D341Med (cell line): ENCODE measurements at regions not wholly inside any gene's neighbourhood (a gene's known extent, or its start where the extent isn't known, plus 50 kb on each side); places are given as distances from the start of the nearest gene placed in this dataset.
"Not testable (repeated sequence)": the region's sequence is repeated elsewhere in the genome, so short reads cannot be mapped to it uniquely, and the experiment has no call there.

Experiments
- DNase-seq: peaks from one replicate; pipeline ENCODE4 v3.0.0; 2012; ENCODE audit warnings: low spot score

DNA sequence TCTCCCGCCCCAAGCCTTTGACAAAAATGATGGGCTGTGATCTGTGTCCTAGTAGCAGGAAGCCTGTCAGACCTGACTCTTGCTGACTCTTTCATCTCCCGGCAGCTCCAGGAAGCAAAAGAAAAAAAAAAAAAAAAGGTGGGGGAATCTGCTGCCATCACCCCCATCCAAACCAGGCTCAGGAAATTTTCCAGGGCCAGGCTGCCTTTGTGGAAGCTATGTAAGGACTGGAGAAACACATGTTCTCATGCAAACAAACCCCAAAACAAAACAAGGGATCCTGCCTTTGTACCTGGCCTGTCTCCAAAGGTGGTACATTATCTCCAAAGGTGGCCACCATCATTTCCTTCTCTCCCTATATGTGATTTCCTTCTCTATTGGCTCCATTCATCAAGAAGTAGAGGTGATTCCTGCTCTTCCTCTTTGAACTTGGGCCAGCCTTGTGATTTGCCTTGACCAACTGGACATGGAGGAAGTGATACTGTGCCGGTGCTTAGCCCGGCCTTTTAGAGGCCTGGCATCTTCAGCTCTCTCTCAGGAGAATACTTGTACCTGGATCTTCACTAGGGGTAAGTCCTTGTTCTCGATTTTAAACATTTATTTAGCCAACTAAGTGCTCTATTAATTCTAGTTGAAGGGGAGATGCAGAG is 192.2 kb upstream of the SVIL start:
- DNase-seq: no peak

DNA sequence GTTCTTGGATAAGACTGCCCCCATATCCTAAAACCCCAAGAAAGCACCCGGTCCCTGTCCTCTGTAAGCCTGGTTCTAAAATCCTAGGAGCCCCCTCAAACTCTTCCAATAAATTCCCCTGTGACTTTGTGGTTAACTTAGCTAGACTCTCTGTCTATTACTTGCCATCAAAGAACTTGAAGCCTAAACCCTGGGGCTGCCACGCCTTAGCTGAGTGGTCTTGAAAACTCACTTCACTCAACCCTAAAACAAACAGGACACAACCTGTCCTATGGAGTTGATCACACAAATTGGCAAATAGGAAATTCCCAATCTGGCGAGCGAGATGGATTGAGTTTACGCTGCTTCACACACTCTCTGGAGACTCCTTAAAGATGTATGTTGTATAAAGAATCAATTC is 191.4 kb upstream of the SVIL start:
- no peak for DNase-seq

DNA sequence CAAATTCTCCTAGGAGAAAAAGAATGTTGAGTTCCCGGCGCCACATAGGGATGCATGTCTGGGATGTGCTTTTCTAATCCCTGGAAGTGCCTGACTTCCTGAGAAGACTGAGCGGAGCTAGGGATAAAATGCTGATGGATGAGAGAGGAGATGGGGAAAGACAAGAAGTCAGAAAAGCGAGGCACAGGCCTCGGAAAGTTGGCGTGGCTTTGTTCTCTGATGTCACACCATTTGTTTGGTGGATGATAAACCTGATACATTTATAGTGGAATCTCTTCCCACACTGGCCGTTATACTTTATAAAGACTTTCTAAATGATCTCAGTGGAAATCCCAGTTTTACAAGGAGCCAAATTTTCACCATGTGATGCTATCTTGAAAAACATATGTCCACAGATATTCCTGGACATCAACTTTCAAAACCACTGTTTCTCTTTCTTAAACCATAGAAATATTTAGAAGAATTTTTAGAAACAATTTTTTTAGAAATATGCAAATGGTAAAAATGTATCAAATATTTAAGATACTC is 188.8 kb upstream of the SVIL start:
- no peak for DNase-seq

DNA sequence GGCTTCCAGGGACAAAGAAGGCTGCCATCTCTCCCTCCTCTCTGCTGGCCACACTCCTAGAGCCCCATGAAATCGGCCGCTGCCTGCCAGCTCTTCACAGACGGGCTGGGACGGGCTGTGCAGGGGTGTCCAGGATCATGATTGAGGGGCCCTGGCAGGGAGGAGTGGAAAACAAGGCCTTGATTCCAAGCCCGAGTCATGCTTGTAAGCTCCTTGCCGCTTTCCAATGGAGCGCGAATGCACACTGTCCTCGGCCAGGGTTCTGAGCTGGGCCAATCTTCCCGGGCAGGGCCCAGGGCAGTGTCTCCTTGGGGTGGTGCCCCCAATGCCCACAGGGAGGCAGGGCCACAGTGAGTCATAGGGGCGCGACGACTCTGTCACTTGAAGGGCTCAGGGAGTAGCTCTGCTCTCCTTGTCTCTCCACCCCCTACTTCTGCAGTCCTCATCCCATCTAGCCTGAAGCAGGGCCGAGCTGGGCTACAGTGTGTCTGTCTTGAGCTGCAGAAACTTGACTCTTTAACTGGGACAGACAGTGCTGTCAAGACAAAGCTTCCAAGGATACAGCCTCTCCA is 186.2 kb upstream of the SVIL start:
- DNase-seq: no peak

DNA sequence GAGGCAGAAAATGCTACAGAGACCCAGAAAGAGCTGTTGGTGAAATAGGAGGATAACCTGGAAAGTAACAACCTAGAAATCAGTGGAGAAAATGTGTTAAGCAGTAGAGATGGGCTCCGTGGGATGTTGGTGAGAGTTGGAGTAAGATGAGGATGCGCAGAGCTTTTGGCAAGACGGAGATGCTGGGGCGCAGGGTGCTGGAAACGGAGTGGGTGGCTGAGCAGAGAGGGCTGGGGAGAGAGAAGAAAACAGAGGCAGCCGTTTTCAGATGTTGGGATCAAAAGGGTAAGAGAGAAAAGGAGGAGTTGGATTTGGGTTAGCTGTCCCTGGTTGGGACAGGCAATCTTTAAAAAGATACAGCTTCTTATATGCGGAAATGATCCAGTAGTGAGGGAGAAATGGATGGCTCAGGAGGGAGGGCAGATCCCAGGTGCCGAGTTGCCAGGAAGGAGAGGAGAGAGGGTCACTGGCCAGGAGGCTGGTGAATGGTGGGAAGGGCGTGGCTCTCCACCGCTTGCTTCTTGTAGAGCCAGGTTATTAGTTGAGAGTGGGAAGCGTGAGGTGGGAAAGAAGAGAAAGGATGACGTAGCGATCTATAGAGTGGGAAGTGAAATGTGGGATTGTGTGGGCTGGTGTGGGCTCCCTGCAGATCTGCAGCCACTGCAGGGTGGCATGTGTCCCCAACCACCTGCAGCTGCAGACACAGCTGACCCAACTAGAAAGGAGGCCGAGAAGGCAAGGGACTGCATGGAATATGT is 182.2 kb upstream of the SVIL start:
- DNase-seq: no peak

DNA sequence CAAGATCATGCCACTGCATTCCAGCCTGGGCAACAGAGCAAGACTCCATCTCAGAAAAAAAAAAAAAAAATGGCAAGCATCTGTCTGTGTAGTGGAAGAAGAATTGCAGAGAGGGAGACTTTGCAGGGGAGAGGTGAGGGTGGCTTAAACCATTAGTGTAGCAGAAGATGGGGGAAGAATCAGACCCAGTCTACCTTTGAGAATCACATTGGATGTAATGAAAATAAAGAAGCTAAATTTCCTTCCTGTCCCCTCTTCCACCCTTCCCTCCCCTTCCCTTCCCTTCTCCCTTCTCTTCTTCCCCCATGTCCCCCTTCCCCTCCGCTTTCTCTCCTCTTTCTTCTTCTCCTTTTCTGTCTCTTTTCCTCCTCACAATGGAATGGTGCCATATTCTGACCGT is 180.8 kb upstream of the SVIL start:
- no peak for DNase-seq

DNA sequence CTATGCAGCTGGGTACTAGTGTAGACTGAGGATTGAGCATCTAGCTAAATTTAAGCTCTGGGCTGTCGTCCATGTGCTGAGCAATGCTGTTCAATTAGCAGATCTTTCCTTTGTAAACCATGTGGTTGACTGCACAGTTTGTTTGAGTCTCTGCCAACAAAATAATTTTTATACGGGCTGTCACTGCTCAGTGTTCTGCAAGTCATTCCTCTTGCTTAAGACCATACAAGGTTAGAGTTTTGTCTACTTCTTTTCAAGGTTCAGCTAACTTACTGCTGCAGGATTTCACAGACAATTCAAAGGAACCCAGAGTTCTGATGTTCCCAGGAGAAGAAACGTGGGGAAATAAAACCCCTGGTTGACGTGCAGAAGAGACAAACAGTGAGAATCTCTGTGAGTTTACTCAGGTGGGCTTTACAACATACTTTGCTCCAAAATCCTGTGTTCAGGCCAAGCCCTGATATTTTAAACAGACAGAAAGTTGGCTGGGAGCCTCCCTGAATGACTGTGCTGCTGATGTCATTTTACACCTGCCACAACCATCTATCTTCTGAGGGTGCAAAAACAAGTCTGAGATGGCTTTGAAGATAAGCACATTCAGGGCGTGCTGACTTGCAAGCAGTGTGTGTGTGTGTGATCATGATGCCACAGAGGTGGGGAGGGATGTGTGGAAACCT is 177.1 kb upstream of the SVIL start:
- DNase-seq: no peak

DNA sequence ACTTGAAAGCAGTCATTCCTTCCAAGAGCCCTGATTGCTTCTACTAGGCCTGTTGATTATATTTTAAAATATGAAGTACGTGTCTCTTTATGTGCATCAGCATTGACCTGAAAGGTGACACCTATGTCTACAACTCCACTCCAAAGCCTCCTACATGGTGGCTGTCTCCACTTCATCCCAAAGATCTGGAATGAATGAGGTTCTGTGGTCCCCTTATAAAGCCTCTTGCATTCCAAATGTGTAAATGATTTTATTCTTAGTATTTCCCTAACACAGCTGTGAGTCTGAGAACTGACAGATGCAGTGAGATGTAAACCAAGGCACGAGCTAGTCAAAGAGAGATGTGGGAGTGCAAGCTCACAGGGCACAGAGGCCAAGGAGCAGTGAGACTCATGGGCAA is 176.0 kb upstream of the SVIL start:
- no peak for DNase-seq

DNA sequence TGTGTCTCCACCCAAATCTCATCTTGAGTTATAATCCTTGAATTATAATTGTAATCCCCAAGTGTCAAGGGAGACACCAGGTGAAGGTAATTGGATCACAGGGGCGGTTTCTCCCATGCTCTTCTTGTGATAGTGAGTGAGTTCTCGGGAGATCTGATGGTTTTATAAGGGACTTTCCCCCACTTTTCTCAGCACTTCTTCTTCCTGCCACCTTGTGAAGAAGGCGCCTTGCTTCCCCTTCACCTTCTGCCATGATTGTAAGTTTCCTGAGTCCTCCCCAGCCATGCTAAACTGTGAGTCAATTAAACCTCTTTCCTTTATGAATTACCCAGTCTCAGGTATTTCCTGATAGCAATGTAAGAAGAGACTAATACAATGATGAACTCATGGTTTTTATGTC is 175.5 kb upstream of the SVIL start:
- DNase-seq: not testable (repeated sequence)

DNA sequence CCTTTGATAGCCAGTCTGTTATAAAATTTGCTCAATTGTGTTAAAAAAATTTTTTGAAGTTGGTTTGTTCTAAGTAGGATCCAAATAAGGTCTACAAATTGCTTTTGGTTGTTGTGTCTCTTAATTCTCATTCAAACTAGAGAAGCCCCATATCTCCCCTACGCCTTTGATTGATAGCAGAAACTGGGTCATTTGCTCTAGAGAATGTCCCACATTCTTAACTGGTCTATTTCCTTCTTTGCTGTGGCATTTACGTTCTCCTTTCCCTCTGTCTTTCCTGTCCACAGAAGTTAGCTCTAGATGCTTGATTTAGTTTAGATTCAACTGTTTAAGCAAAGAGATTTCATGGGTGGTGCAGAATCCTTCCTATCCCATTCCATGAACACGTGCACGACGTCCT is 174.6 kb upstream of the SVIL start:
- DNase-seq: no peak

DNA sequence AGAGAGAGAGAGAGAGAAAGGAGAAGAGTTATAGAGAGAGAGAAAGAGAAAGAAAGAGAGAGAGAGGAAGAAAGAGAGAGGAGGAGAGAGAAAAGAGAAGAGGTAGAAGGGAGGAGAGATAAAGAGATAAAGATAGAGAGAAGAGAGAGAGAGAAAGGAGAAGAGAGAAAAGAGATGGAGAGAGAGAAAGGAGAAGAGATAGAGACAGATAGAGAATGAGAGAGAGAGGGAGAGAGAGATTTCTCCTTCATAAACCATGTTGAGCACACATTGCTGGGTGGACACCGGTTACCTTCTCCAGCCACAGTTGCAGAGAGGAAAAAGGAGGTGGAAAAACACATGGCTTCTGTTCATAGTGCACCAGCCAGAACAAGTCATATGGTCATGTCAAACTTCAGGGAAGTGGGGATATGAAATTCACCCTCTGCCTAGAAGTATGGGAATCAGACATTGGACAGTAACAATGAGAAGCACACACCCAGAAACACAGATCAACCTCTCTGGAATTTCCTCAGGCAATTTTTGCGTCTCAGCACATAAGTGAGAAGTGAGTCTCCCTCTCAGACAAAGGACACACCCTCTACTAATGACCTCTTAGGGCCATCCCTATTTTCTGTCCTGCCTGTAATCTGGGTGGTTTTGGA is 172.5 kb upstream of the SVIL start:
- DNase-seq: no peak

DNA sequence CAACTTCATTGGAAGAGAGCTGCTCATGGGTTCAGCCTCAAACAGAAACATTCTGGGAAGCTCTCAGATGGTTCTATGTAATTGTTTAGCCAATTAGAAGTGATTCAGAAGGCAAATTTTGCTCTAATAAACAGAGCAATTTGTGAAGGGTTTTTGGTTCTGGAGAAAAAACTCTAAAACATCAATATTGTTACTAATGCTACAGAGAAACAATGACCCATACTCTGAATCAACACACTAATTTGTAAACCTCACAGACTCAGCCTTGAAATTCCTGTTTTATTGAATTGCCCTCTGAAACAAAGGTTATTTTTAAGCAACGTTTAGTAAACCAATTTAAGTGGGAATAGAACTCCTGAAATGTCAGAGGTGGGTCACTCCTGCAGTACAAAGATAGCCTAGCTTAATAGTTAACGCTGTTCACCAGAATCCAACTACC is 171.6 kb upstream of the SVIL start:
- DNase-seq: no peak

DNA sequence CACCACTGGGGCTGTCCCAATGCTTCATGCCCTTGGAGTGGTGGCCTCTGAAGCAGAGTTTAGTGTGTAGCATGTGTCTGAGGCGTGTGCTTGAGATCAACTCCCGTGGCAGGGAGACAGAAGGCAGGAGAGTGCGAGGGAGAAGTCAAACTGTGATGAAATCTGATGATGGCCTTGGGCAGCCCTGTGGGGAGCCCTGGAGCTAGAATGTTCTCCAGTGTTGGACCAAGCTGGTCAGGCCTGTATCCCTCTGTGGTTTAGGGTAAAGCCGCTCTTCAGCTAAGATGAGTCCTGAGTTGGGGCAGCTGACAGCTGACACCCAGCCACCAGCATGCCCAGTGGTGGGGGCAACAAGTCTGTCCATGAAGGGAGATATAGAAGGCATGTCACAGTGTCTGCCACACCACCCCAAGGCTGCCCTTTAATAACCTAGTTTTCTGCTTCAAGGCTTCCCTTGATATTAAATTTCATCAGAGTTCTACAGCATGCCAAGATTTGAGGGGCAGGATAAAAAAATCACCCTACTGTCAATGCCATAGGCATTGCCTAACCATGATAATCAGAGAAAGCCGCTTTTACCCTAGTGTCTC is 170.5 kb upstream of the SVIL start:
- DNase-seq: no peak

DNA sequence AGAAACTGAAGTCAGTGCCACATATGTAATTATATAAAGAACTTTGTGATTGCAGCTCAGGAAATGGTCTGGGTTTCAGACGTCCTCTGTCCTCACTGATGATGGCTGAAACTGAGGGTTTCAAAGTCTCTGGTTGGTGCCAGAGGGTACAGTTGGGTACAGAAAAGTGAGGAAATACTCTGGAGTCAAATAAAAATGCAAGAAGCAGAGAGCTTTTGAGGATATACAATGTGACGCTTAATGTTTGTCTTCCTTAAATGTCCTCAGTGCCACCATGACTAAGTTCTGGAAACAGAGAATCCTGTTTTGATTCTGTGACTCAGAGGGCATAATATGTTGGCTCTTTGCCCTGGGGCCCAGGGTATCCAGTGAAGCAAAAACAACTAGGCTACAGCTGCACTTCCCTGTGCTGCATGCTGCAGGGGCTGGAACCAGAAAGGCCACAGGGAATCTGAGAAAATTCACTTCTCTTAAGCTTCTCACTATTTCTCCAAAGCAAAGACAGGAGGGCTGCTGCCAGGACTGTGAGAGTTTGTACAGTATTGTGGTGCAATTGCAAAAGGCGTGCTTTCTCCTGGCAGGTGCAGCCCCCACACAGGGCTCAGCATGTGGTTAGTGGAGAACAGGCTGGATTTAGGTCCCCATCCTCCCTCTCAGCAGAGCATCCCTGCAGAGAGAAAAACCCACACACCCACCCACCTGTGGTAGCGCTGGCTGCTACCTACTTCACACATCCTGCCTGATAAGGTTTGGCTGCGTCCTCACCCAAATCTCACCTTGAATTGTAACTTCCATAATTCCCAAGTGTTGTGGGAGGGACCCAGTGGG is 169.5 kb upstream of the SVIL start:
- DNase-seq: no peak

DNA sequence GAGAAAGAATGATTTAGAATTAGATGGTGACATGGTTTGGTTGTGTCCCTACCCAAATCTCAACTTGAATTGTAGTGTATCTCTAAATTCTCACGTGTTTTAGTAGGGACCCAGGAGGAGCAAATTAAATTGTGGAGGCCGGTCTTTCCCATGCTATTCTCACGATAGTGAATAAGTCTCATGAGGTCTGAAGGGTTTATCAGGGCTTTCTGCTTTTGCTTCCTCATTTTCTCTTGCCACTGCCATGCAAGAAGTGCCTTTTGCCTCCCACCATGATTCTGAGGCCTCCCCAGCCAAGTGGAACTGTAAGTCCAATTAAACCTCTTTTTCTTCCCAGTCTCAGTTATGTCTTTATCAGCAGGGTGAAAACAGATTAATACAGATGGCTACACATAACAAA is 167.4 kb upstream of the SVIL start:
- no peak for DNase-seq

DNA sequence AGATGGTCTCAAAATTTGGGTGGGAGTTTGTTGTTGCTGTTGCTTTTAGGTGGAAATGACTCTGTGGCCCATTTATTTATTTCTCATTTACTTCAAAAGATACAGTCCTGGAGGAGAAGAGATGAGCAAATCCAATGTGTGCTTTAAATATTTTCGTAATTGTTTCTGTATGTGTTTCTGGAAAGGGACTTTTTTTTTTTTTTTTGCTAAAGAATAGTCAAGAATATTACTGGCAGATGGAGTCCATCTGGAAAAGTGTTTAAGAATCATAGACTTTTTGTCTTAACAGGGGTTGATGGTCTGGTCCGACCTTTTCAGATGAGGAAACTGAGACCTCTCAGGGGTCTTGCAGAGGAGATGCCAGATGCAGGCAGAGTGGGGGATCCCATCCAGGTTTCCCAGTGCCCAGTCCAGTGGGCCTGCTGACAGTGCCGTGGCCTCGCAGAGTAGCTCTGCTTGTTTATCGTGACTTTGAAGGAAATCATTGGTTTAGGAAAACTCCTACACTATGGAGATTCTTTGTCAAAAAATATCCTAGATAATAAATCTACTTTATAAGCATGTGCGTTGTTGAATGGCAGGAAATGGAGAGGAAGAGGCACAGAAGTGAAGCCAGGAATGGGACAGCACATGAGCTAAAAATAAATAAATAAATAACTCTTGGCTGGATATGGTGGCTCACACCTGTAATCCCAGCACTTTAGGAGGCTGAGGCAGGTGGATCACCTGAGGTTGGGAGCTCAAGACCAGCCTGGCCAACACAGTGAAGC is 164.3 kb upstream of the SVIL start:
- no peak for DNase-seq

DNA sequence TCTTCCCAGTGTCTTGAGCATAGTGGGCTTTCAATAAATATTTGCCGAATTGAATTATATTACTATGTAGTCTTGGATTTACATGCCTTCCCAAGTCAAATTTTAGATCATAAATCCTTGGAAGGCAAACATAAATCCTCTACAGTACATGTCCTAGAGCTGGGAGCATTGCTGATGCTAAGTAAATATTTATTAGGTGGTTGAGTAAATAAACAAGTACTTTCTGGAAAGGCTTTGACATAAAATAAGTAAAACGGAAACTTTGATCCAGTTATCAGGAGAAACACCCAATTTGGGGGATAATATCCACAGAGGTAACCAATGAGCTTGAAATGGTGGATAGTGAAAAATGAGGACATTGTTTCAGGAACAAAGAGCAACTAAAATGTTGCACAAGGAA is 162.8 kb upstream of the SVIL start:
- DNase-seq: no peak

DNA sequence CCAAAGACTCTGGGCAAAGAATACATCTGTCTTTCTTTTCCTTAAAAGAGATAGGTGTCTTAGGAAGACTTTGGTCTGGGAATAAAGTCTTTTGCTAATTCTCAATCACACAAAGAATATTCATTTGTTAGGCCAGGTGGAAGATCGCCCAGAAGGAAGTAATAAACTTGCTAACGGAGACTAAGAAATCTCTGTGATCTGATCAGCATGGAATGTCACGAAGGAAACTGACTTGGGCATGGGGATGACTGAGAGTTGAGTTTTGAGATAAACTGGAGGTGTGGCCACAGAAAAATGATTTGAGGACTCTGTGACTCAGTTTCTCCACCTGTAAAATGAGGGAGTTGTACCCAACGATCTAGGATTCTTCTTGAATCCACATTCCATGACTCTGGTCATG is 161.1 kb upstream of the SVIL start:
- no peak for DNase-seq

DNA sequence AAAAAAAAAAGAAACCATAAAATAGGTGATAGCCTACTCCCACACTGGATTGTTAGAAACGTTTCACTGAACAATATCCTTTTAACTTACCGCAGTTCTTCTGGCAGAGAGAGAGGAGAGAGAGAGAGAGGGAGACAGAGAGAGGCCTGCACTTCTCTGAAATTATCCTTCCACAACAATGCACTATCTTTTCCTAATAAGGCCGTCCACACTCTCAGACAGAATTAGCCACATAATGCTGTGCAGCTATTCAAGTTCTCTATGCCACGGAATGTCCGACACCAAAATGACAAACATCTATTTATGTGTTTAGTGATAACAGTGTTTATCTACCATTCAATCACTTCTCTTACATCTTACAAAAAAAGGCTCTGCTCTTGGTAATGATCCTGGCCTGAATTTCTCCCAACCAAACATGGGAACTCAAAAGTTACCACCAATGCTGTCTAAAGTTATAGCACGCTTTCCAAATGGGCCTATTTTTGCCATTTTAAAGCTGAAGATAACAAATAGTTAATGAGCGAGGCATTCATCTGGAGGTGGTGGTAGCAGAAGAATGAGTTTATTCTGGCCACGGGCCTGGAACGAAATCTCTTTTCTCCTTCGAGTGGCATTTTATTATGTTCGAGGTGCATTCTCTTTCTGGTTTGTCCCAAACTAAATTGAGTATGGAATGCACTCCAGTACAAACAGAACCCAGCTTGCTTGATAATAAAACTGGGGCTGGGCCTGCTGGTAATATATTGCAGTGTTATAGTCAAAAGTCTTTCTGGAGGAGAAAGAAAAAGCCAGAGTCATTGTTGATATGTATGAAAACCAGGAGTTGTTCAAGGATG is 160.2 kb upstream of the SVIL start:
- DNase-seq: no peak
